ENCODE measurements at regions not wholly inside any gene's neighbourhood (a gene's known extent, or its start where the extent isn't known, plus 50 kb on each side); places are given as distances from the start of the nearest gene placed in this dataset.

- H3K9ac ChIP-seq (ENCODE audit: insufficient read depth in 1 of 2, low read depth in 2 of 2, low read length in 2 of 2), result no peak overlapping the region
- ChIA-PET CTCF (ENCODE audit: low intra/inter-chr PET ratio) (no interaction called here), POLR2A (no interaction called here)
- no peak overlapping the region for H3K4me3 ChIP-seq
- no peak overlapping the region for H2AFZ ChIP-seq (ENCODE audit: low read depth, low read length)
- DNase-seq (ENCODE audit: extremely low read depth in 1 of 4, low spot score in 3 of 4) (no peak), ATAC-seq (no peak), FAIRE-seq (no peak)
- no peak overlapping the region for H3K27ac ChIP-seq (ENCODE audit: extremely low read depth, low read depth, low read length)
- no peaks in the 10 kb centered on the region for H3K27me3 ChIP-seq (ENCODE audit: control insufficient read depth in 2 of 2, insufficient read depth in 2 of 2, low read length in 2 of 2)
- H3K9me3 ChIP-seq (replicated peaks; ENCODE audit: control insufficient read depth, insufficient read depth, low read depth, low read length), result no peaks in the 10 kb centered on the region
- in situ Hi-C loops (cut with MboI), result no loop called here
- intact Hi-C loops (cut with micrococcal nuclease), result no loop called here
- no TSS peak for BruUV-seq (replicated peaks)
- H3K9me1 ChIP-seq (ENCODE audit: control insufficient read depth, insufficient read depth, low read length), result no peaks in the 10 kb centered on the region
- no peaks in the 10 kb centered on the region for H3K36me3 ChIP-seq (ENCODE audit: control insufficient read depth, insufficient read depth, low read length)
- H3K79me2 ChIP-seq (ENCODE audit: control insufficient read depth, insufficient read depth, low read length), result no peaks in the 10 kb centered on the region
- no peaks in the 10 kb centered on the region for H4K20me1 ChIP-seq (replicated peaks; ENCODE audit: control insufficient read depth, insufficient read depth, low read length)
- TF ChIP-seq SREBF2 (CRISPR knock-in tag; IDR thresholded peaks at IDR 0.05) (no peak), TCF7 (IDR thresholded peaks at IDR 0.05; ENCODE audit: borderline replicate concordance) (no peak)
- WGBS (ENCODE audit: insufficient coverage, low coverage, missing lambda C conversion rate), result 0% methylated on average over 2 of the region's 2 CpGs
- no peaks in the 10 kb centered on the region for H3K4me1 ChIP-seq (replicated peaks in 1 of 2; ENCODE audit: control insufficient read depth in 2 of 2, insufficient read depth in 2 of 2, low read length in 2 of 2)
- H3K4me2 ChIP-seq (ENCODE audit: insufficient read depth, low read length), result no peak overlapping the region
These were observed 159.8 kb upstream of the FAM241A start for GRCh38 chr4:111985426-111985825.

GRCh38 chr4:111986095-111986494 lies 159.2 kb upstream of the FAM241A start:
- no peak for FAIRE-seq
- WGBS (ENCODE audit: insufficient coverage, low coverage, missing lambda C conversion rate), result 0% methylated on average over 4 of the region's 4 CpGs
- intact Hi-C loops (cut with micrococcal nuclease) (no loop called here), in situ Hi-C loops (cut with MboI) (no loop called here)
- Histone ChIP-seq H3K79me2 (ENCODE audit: control insufficient read depth, insufficient read depth, low read length) (no peaks in the 10 kb centered on the region), H4K20me1 (replicated peaks; ENCODE audit: control insufficient read depth, insufficient read depth, low read length) (no peaks in the 10 kb centered on the region), H3K4me3 (no peak overlapping the region), H3K27me3 (ENCODE audit: control insufficient read depth in 2 of 2, insufficient read depth in 2 of 2, low read length in 2 of 2) (no peaks in the 10 kb centered on the region), H3K9me1 (ENCODE audit: control insufficient read depth, insufficient read depth, low read length) (no peaks in the 10 kb centered on the region), H2AFZ (ENCODE audit: low read depth, low read length) (no peak overlapping the region), H3K4me1 (replicated peaks in 1 of 2; ENCODE audit: control insufficient read depth in 2 of 2, insufficient read depth in 2 of 2, low read length in 2 of 2) (no peaks in the 10 kb centered on the region), H3K27ac (ENCODE audit: extremely low read depth, low read depth, low read length) (no peak overlapping the region), H3K36me3 (ENCODE audit: control insufficient read depth, insufficient read depth, low read length) (no peaks in the 10 kb centered on the region), H3K9me3 (replicated peaks; ENCODE audit: control insufficient read depth, insufficient read depth, low read depth, low read length) (no peaks in the 10 kb centered on the region), H3K9ac (ENCODE audit: insufficient read depth in 1 of 2, low read depth in 2 of 2, low read length in 2 of 2) (no peak overlapping the region), H3K4me2 (ENCODE audit: insufficient read depth, low read length) (no peak overlapping the region)
- no peak for ATAC-seq
- no peak for TF ChIP-seq TCF15 (CRISPR knock-in tag; IDR thresholded peaks at IDR 0.05)
- TF ChIP-seq ZNF76 (CRISPR knock-in tag; IDR thresholded peaks at IDR 0.05; ENCODE audit: borderline replicate concordance), result no peak
- TF ChIP-seq STAT5B (CRISPR knock-in tag; IDR thresholded peaks at IDR 0.05), result no peak
- TF ChIP-seq POU5F1 (IDR thresholded peaks at IDR 0.05; ENCODE audit: borderline replicate concordance, low read depth, low read length, partially characterized antibody), result no peak
- TF ChIP-seq, protein P1, sequence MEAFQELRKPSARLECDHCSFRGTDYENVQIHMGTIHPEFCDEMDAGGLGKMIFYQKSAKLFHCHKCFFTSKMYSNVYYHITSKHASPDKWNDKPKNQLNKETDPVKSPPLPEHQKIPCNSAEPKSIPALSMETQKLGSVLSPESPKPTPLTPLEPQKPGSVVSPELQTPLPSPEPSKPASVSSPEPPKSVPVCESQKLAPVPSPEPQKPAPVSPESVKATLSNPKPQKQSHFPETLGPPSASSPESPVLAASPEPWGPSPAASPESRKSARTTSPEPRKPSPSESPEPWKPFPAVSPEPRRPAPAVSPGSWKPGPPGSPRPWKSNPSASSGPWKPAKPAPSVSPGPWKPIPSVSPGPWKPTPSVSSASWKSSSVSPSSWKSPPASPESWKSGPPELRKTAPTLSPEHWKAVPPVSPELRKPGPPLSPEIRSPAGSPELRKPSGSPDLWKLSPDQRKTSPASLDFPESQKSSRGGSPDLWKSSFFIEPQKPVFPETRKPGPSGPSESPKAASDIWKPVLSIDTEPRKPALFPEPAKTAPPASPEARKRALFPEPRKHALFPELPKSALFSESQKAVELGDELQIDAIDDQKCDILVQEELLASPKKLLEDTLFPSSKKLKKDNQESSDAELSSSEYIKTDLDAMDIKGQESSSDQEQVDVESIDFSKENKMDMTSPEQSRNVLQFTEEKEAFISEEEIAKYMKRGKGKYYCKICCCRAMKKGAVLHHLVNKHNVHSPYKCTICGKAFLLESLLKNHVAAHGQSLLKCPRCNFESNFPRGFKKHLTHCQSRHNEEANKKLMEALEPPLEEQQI (IDR thresholded peaks at IDR 0.05), result no peak
- no peak for TF ChIP-seq FUS (optimal IDR thresholded peaks at IDR 0.05; ENCODE audit: low read depth, low read length)
- no peak for TF ChIP-seq TGIF2 (CRISPR knock-in tag; IDR thresholded peaks at IDR 0.05)
- no peak for TF ChIP-seq RBM34 (IDR thresholded peaks at IDR 0.05; ENCODE audit: borderline replicate concordance, insufficient read depth, low read length)
- BruUV-seq (replicated peaks), result no TSS peak
- ChIA-PET POLR2A (no interaction called here), CTCF (ENCODE audit: low intra/inter-chr PET ratio) (no interaction called here)
- no peak for DNase-seq (ENCODE audit: extremely low read depth in 1 of 4, low spot score in 3 of 4)
